GM18520 (cell line): ENCODE measurements at regions not wholly inside any gene's neighbourhood (a gene's known extent, or its start where the extent isn't known, plus 50 kb on each side); places are given as distances from the start of the nearest gene placed in this dataset.
"Not testable (repeated sequence)": the region's sequence is repeated elsewhere in the genome, so short reads cannot be mapped to it uniquely, and the experiment has no call there.

Experiments
- ATAC-seq: cut with Tn5 transposase; IDR thresholded peaks from one replicate; pipeline ENCODE4 v1.9.1; 2021; ENCODE audit not compliant: unreplicated experiment

DNA sequence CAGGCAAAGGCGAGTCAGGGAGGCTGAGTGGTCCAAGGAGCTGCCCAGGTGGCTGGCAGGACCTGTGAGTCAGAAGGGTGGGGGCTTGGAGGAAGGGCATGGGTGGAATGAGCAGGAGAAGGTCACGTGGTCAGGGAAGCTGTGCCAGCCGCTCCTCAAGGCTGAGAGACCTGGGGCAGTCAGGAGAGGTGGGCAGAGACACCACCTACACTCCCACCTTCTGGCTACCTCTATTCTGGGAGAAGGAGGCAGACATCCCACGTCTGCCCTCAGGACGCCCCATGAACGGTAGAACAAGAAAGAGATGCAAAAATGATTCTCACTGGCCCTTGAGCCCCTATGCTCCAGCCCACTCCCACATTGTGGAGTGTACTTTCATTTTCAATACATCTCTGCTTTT lies 151.8 kb upstream of the RAB4A start:
- ATAC-seq: no peak

DNA sequence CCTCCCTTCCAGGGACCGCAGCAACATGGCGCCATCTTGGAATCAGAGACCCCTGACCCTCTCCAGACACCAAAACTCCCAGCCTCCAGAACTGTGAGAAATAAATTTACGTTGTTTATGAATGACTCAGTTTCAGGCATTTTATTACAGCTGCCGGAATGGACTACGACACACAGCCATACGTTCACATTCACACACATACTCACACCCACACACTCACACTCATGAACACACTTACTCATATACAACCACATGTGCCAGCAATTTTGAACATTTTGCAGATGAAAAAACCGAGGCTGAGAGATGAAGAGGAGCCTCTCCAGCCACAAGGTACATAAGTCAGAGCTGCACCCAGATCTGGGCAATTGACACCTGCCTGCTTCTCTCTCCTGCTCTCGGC lies 151.0 kb upstream of the RAB4A start:
- ATAC-seq: no peak

DNA sequence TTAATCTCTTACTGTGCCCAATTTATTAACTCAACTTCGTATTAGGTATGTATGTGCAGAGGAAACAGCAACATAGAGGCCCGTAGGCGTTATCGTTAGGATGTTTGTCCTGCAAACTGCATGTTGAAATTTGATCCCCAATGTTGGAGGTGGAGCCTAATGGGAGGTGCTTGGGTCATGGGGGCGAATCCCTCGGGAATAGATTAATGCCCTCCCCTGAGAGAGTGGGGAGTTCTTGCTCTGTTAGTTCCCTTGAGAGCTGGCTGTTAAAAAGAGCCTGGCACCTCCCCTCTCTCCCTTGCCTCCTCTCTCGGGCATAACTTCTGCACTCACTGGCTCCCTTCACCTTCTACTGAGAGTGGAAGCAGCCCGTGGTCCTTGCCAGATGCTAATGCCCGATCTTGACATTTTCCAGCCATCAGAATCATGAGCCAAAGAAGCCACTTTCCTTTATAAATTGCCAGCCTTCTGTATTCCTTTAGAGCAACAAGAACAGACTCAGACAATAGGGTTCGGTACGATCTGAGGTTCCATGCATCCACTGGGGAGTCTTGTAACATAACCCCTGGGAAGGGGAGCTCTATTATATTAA lies 149.0 kb upstream of the RAB4A start:
- ATAC-seq: no peak

DNA sequence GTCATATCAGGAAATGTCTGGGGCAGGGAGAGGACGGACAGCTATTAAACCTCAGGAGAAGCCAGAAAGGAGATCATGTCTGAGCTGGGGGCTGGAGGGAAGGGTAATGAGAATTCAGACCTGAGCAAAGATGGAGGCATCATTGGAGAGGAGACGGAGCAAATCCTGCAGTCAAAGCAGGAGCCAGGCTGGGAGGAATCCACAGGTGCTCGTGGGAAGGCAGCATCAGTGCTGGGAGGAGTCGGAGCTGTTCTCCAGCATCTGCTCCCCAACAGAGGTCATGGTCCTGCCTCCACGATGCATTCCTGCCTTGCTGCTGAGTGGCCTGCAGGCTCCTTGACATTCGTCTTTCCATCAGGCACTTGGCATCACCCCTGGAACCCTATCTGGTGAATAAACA lies 148.3 kb upstream of the RAB4A start:
- no peak for ATAC-seq

DNA sequence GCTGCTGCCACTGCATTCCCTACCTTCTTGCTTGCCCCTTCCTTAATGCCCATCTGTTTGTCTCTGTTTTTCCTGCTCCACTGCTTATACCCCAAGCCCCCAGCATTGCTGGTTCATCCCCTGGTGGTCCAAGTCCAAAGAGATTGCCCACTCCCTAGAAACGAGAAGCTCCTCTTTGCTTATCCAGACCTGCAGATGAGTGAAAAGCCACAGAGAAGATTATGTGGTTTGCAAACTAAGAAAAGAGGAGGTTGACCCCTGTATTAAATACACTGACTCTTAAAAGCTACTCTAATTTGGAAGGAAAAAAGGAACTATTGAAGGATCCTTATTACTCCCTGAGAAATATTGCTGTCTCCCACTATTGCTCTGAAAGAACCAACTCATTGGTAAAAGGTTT lies 146.8 kb upstream of the RAB4A start:
- no peak for ATAC-seq

DNA sequence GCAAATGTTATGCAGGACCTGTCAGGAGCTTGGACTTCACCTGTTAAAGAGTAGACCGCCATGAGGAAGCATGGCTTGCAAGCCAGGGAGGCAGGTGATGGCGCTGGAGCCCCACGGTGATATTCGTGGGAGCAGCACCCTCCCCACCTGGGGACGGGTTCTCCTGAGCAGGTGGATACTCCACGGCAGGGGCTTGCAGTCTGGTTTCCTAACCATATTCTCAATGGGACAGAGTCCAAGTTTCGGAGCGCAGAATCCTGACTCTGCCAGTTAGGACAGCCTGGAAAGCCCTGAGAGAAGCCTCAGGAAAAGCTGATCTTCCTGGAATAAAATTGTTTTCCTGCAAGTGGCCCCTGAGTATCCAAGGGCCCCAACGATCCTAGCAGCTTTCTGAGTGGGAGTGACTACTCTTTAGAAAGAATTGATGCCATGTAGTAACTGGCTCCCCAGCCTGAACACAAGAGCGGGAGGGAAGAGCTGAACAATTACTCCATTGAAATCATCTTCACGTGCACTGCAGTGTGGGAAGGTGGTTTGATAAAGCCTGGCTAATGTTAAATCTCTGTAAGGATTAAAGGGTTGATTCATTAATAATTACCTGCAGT lies 146.3 kb upstream of the RAB4A start:
- no peak for ATAC-seq

DNA sequence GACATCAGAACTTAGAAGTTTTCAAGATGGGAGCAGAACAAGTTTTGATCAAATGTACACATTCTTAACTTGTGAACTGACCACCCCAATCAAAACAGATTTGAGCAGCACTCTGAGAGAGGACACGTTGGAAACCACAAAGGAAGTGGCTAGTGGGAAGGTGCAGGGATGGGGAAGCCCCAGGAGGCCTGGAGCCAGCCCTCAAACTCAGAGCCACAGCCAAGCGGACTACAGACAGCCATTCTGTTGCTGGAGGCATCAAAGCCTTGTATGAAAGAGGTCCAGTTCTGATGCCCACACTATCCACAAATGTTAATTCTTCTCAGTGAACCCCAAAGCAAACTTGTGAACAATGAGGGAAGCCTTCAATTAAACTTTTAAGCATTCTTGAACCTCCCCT lies 143.6 kb upstream of the RAB4A start:
- ATAC-seq: no peak

DNA sequence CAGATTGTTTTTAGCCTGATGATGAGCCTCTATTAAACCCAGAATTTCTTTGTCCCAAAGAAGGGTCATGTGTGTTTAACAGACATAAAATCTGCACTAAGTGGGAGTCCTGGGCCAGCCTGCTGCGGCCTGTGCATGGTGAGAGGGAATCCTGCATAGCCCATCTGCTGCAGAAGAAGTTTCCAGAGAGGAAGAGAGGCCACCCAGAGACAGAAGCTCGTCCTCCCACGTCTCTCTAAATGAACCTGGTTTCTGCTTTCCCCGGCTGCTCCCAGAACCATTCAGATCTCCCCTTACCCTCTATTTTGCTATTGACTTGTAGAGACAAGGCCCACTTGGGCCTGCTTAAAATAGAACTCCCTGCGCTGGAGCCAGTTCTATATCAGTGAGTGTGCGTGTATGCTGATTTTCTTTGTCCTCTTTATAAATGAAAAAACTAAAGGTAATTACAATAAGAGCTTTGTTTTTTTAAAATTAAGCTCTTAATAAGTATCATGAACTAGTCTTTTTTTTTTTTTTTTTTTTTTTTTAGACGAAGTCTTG lies 142.8 kb upstream of the RAB4A start:
- ATAC-seq: no peak

DNA sequence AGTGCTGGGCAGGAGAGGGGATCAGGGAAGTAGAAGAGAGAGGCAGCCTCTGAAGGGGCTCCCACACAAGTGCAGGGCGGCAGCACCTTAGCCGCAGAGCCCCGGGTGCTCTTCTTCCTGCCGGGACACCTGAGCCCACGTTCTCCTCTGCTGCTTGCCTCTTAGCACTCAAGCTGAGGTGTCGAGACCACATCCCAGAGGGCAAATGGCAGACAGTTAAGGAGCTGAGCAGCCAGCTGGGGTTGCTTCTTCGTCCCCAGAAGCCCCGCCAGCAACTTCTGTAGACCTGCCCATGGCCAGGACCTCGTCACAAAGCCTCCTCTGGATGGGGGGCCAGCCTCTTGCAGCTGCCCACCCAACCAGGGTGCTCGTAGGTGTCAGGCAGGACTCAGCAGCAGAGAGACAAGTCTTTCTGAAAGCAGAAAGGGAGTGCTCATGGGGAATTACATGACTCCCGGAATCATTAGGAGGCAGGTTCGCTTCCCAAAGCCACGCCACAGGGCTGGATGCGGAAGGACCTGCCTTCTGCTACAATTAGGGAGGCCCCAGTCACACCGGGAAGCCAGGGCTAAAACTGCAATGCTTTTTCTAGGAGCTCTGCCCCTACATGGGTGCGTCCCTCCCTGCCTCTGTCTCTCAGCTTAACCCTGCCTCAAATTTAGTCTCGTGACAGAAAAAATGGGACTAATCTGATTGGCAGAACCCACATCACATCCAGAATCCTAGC lies 141.4 kb upstream of the RAB4A start:
- ATAC-seq: no peak

DNA sequence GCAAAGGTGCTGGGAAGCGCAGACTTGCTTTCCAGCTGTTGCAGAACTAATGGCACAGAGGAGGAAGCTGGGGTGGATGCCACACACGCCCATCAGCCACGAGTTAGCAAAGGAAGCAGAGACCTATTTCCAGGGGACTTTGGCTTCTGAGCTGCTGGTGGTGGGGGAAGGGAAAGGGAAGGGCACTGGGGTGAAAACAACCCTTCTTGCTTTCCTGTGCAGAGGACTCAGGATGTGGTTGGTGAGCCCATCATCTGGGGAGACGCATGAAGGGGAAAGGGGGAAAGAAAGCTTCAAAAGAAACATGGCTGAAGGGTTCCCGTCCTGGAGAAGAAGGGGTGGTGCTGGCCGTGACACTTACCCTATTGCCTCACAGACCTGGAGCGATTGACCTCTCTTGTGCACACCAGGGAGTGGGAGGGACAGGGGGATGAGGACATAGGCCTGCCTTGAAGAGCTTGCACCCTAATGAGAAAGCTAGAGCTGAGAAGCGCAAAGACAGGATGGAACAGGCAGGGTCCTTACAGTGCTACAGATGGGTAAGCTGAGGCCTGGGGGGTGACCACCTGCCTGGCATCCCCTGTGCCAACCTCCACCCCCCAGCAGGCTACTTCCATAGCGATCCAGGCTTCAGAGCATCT lies 140.8 kb upstream of the RAB4A start:
- ATAC-seq: no peak

DNA sequence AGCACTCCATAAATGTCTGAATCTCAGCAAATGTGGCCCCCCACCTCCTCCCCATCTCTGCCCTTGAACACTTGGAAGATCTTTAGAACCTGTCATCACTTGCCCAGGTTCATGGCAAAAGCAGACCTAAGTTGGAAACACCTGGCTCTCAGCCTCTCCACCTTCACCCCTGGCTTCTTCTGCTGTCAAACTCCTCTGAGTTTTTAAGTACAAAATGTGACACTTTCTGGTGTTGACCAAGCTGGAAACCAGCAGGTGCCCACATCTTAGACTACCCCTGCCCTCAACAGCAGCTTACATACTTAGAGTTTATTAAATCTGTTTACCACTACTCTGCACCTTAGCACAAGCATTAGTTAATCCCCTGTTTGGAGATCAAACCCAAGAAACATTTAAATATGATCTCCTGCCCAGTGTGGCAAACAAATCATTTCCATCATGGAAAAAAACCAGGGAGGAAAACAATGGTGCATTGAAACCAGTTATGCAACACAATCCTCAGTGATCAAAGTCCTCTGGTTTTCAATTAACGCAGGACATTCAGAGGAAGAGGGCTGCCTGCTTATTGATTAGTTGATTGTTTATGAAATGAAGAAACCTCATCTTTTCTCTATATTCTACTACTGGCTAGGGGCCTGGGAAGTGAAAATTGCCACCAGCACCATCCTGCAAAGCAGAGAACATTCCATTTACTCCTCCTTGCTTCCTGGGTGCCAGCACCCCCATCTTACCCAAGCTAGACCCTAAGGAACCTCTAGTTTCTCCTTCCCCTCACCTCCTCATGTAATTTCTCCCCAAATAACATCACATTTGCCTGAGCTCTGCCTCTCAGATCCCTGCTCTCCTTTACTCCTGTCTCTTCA lies 139.4 kb upstream of the RAB4A start:
- no peak for ATAC-seq

DNA sequence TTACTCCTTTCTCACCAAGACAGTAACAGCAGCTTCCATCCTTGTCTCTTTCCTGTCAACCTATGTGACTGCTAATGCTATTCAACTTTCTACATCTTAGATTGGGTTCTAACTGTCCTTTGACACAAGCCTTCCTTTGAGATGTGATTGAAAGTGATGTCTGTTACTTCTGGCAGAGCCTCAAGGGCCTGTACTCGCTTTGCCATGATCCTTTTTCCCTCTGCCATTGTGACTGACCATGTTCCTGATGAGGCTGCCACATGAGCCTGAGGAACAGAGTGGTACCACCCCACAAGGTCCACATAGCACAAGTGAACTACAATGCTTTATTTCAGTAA lies 138.8 kb upstream of the RAB4A start:
- no peak for ATAC-seq

DNA sequence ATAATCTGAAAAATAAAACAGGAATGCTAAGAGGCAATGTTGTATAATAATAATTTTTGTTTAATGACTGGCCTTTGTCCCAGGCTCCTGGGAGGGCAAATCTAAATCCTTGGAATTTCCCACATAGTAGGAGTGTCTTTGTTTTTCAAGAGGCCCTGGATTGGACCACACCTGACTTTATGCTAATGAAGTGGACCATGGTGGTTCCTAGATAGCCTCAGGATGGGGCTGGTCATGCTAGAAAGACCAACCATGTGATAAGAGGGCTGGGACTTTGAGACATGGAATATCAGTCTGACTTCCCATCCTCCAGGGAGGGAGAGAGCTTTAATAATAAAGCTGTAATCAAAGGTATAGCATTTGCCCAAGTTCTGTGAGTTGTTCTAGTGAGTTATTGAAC lies 138.2 kb upstream of the RAB4A start:
- no peak for ATAC-seq

DNA sequence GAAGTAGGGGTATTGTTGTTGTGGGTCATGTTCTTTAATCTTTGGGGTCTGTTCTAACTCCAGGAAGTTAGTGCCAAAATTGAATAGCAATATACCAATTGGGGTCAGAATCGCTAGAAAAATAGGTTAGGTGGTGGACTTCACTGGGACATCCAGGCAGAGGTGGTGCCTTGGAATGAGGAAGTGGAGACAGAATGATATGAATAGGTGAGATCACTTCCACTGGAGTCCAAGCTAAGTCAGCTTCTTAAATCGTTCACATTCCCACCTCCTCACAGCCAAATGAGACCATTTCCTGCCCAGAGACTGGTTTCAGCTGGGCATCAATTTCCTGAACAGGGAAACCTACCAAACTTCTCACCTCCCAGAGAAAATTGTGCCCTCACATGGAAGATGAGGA lies 137.8 kb upstream of the RAB4A start:
- ATAC-seq: no peak

DNA sequence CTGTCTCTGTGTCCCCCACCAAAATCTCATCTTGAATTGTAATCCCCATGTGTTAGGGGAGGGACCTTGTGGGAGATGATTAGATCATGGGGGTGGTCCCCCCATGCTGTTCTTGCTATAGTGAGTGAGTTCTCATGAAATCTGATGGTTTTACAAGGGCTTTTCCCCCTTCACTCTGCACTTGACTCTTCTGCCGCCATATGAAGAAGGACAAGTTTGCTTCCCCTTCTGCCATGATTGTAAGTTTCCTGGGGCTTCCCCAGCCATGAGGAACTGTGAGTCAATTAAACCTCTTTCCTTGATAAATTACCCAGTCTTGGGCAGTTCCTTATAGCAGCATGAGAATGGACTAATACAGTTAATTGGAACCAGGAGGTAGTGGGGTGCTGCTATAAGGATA lies 137.1 kb upstream of the RAB4A start:
- no peak for ATAC-seq

DNA sequence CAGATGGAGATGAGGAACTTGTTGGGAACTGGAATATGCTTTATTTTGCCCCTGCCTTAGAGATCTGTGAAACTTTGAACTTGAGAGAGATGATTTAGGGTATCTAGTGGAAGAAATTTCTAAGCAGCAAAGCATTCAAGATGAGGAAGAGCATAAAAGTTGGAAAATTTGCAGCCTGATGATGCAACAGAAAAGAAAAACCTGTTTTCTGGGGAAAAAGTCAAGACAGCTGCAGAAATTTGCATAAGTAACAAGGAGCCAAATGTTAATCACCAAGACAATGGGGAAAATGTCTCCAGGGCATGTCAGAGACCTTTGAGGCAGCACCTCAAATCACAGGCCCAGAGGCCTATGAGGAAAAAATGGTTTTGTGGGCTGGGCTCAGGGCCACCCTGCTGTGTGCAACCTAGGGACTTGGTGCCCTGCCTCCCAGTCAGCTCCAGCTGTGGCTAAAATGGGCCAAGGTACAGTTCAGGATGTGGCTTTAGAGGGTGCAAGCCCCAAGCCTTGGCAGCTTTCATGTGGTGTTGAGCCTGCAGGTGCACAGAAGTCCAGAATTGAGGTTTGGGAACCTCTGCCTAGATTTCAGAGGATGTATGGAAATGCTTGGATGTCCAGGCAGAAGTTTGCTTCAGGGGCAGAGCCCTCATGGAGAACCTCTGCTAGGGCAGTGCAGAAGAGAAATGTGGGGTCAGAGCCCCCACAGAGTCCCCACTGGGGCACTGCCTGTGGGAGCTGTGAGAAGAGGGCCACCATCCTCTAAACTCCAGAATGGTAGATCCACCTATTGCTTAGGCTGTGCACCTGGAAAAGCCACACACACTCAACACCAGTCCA lies 136.3 kb upstream of the RAB4A start:
- not testable (repeated sequence) for ATAC-seq

DNA sequence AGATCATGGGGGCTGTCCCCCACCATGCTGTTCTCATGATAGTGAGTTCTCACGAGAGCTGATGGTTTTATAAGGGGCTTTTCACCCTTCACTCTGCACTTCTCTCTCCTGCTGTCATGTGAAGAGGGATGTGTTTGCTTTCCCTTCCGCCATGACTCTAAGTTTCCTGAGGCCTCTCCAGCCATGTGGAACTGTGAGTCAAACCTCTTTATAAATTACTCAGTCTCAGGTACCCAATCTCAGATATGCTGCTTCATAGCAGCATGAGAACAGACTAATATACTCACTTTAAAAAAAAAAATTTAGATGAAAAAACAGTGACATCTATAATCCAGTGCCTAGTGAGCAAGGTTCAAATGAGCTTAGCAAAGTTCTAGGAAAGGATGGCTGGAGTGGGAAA lies 135.1 kb upstream of the RAB4A start:
- ATAC-seq: no peak

DNA sequence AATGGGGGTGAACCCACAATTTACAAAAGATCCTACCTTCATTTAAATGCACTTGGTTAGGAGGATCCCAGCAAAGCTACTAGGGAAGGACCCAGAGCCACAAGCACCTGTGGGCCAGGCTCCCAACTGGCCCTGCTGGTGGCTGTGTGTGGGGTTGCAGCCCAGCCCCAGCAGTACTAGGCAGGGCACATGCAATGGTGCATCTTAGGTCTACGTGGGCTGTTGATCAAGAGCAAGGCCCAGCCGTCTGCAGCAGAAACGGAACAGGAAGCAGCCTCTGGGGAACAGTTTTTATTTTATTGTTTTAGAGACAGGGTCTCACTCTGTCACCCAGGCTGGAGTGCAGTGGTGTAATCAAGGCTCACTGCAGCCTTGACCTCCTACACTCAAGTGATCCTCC lies 134.1 kb upstream of the RAB4A start:
- ATAC-seq: no peak

DNA sequence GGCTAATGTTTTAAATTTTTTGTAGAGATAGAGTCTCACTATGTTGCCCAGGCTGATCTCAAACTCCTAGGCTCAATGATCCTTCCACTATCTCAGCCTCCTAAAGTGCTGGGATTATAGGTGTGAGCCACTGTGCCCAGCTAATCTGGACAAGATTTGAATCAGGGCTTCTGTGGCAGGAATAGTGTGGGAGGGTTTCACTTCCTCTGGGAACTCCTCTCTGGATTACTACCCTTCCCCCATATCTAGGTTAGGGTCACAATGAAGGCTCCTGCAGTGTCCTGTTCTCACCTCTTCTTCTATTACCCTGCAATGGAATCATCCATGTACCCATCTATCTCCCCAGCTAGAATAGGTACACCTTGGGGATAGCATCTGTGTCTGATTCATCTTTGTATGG lies 133.6 kb upstream of the RAB4A start:
- no peak for ATAC-seq

DNA sequence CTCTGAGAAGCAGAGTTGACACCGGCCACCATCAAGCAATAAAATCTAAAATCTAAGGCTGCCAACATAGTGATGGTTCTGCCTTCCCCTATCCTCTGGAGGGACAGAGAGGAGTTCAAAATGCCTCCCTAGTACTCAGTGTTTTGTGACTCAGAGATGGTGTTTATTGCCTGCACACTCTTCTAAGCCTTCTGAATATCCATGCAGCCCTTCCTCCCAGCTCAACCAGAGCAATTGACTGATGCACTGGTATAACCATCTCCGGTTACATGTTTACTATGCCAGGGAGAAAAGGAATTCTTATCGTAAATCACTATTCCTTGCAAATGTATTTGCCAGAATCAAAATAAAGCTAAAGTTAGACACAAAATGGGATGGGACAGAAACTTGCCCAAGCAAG lies 132.9 kb upstream of the RAB4A start:
- no peak for ATAC-seq
